ENCODE measurements at regions not wholly inside any gene's neighbourhood (a gene's known extent, or its start where the extent isn't known, plus 50 kb on each side); places are given as distances from the start of the nearest gene placed in this dataset.
"Not testable (repeated sequence)": the region's sequence is repeated elsewhere in the genome, so short reads cannot be mapped to it uniquely, and the experiment has no call there.

GRCh38 chr18:15028037-15028436, 280.1 kb downstream of the ANKRD30B start:
- not testable (repeated sequence) for TF ChIP-seq POLR2A (IDR thresholded peaks at IDR 0.05; ENCODE audit: low read length); GATA1 (IDR thresholded peaks at IDR 0.05; ENCODE audit: low read depth, low read length)
